ENCODE measurements at regions not wholly inside any gene's neighbourhood (a gene's known extent, or its start where the extent isn't known, plus 50 kb on each side); places are given as distances from the start of the nearest gene placed in this dataset.
"Not testable (repeated sequence)": the region's sequence is repeated elsewhere in the genome, so short reads cannot be mapped to it uniquely, and the experiment has no call there.

- FAIRE-seq: no peak
Observed at GRCh38 chr12:33514893-33515292, 75.3 kb upstream of the SYT10 start.

GRCh38 chr12:33519566-33519965 lies 79.9 kb upstream of the SYT10 start:
- no peak for FAIRE-seq

- not testable (repeated sequence) for FAIRE-seq
Observed at GRCh38 chr12:33520505-33521302, 81.1 kb upstream of the SYT10 start.

- FAIRE-seq: no peak
Observed at GRCh38 chr12:33529031-33529430, 89.4 kb upstream of the SYT10 start.

GRCh38 chr12:33529810-33530209 lies 90.2 kb upstream of the SYT10 start:
- no peak for FAIRE-seq

- FAIRE-seq: no peak
Observed at GRCh38 chr12:33531261-33531660, 91.6 kb upstream of the SYT10 start.

- no peak for FAIRE-seq
Observed at GRCh38 chr12:33533527-33533926, 93.9 kb upstream of the SYT10 start.

- no peak for FAIRE-seq
Observed at GRCh38 chr12:33536431-33536830, 96.8 kb upstream of the SYT10 start.

GRCh38 chr12:33546004-33546403 lies 106.4 kb upstream of the SYT10 start:
- no peak for FAIRE-seq

GRCh38 chr12:33547084-33547483 lies 107.5 kb upstream of the SYT10 start:
- no peak for FAIRE-seq

- FAIRE-seq: not testable (repeated sequence)
Observed at GRCh38 chr12:33550214-33550613, 110.6 kb upstream of the SYT10 start.

- FAIRE-seq: no peak
Observed at GRCh38 chr12:33551006-33551405, 111.4 kb upstream of the SYT10 start.

GRCh38 chr12:33555128-33555527 lies 115.5 kb upstream of the SYT10 start:
- no peak for FAIRE-seq

- no peak for FAIRE-seq
Observed at GRCh38 chr12:33560653-33561208, 121.1 kb upstream of the SYT10 start.

- no peak for FAIRE-seq
Observed at GRCh38 chr12:33562401-33562800, 122.8 kb upstream of the SYT10 start.

GRCh38 chr12:33566403-33566802 lies 126.8 kb upstream of the SYT10 start:
- no peak for FAIRE-seq

GRCh38 chr12:33575346-33575745 lies 135.7 kb upstream of the SYT10 start:
- FAIRE-seq: no peak

- FAIRE-seq: no peak
Observed at GRCh38 chr12:33581613-33582122, 142.0 kb upstream of the SYT10 start.

GRCh38 chr12:33586576-33586975 lies 147.0 kb upstream of the SYT10 start:
- no peak for FAIRE-seq

GRCh38 chr12:33587354-33587753 lies 147.7 kb upstream of the SYT10 start:
- FAIRE-seq: no peak

GRCh38 chr12:33587784-33588712 lies 148.4 kb upstream of the SYT10 start:
- no peak for FAIRE-seq

- no peak for FAIRE-seq
Observed at GRCh38 chr12:33588725-33589405, 149.2 kb upstream of the SYT10 start.

All from TTC549 (cell line).